Activated CD4-positive, alpha-beta T cell treated with anti-CD3 and anti-CD28 coated beads, Interleukin-2, amount 50 U/mL, for 24 hours (primary cell): ENCODE measurements at regions not wholly inside any gene's neighbourhood (a gene's known extent, or its start where the extent isn't known, plus 50 kb on each side); places are given as distances from the start of the nearest gene placed in this dataset.

ENCODE experiments used
- DNase-seq, 2 donors: peaks; one replicate each; pipeline ENCODE4 v3.0.0-alpha.2; 2020; ENCODE audit warnings: low read depth in 1 of 2, low spot score in 1 of 2

- DNase-seq, result no peak
These were observed 438.6 kb upstream of the MGMT start for GRCh38 chr10:129028451-129028850.

GRCh38 chr10:129029051-129029450 is 438.0 kb upstream of the MGMT start:
- no peak for DNase-seq

DNA sequence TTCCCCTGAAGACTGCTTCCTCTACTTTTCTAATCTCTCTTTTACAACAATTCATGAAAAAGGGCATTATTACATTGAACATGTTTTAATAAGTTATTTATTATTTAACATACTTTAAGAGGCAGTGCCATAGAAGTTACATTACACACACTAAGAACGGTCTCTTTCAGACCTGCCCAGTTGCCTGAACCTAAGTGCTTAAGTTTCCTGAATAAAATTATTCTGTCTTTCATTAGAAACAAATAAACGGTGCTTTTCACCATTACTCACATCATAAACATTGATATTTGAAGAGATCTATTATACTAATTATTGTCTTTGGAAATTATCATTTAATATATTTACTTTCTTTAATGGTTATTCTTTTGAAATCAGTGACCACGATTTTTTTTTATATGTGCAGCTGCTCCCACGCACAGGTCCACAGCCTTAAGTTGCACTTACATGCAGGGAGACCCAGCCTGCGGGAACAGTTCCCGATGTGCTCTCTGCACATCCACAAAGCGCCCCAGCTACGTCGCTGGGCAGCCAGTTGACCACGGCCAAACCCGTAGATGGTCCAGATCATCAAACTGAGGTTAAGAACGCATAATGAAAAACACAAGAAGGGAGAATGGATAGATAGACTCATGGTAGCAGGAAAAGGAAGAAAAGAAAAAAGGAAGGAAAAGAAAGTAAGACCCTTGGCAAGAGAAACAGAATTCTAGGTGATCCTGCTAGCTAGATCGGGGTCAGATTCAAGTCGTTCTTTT is 437.0 kb upstream of the MGMT start:
- DNase-seq, result no peak

- no peak for DNase-seq
These were observed 436.5 kb upstream of the MGMT start for GRCh38 chr10:129030603-129030895.

DNA sequence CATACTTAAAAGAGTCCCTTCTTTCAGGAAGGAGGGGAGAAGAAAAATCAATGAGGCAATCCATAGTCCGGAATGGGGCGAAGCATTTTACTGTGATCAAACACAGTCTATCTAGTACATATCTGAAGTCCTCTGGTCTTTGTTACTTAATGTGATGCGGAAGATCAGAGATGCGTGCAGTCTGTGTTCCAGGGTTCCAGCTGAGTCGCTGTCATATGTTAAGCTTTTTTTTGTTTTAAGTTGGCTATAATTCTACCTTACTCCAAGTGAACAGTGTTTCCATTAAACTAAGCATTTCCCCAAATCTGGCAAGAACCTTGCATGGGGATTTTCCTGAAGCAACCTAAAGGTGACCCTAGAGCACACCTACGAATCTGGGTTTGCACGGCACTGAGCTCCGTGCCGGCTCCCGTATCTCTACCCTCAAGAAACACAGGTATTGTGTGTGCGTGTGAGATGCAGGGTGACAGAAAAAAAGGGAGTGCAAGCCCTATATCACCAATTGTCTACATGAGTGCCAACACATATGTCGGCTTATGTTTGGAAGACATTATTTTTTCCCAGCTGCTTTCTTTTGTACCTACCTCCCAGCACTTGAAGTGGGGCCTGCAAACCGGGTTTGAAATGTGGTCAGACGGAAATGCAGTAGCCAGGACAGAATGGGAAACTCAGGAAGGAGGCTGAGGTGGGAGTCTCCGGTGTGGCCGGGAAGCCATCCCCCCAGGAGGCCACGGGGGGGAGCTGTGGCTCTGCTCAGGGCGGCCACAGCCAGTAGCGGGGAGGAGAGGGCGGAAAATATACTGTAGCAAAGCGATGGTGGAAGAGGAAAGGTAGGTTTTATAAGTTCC is 435.8 kb upstream of the MGMT start:
- DNase-seq, result peak; percentile 8 to 25

GRCh38 chr10:129031844-129032150 is 435.2 kb upstream of the MGMT start:
- no peak for DNase-seq

DNA sequence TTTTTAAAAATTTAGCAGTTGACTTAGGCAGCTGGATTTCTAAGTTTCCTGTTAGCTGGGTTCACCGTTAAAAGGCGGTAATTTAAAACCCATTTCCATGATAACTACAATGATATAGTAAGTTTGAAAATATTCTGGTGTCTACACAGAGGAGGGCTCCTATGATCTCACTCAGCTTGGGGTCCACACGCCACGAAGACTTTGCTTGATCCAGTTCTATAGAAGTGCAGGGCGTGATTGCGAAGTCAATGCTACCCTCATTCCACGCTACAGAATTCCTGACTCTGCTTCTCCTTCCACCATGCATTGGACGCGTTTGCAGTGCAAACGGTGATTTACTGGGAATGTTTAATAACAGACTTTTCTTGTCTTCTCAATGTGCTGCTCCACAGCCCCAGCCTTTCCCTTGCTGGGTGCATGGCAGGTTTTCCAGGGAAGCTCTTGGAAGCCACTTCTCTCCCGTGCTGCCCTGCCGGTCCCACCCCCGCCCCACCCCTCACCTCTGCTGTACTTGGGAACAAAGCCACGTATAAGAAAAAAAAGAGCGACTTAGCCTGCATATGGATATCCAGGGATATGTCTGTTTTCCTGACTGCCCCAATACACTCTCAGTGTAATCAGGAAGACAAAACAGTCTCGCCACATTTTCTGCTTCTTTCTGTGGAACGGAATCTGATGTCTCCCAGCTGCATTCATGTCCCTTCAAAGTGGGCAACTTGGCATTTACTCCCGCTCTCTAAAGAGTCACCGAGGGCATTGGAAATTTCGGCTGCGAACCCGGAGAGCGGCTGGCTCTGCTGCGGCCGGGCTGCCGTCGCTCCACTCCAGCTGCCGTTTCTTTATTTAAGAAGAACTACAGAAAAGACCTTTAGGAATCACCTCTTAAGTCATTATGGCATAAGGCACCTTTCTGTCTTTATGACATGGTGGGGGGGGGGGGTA is 434.4 kb upstream of the MGMT start:
- no peak for DNase-seq

DNA sequence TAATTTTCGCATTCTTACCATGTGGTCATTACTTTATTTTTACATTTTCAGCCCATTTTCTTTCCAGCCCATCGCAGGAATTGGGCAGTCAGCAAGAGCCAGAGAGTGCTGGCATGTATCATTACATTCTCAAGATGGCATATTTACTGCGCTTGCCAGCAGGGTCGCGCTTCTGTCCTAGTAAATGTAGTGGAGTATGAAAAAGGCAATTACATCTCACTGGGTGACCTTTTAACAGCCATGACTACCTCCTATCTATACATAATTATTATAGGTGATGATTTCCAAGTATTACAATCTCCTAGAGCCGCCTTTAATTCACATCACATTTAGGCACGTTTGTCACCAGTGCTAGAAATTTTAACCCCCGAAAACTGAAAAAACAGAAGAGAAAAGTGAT is 433.7 kb upstream of the MGMT start:
- DNase-seq, result no peak

GRCh38 chr10:129033790-129034272 is 433.2 kb upstream of the MGMT start:
- no peak for DNase-seq

DNA sequence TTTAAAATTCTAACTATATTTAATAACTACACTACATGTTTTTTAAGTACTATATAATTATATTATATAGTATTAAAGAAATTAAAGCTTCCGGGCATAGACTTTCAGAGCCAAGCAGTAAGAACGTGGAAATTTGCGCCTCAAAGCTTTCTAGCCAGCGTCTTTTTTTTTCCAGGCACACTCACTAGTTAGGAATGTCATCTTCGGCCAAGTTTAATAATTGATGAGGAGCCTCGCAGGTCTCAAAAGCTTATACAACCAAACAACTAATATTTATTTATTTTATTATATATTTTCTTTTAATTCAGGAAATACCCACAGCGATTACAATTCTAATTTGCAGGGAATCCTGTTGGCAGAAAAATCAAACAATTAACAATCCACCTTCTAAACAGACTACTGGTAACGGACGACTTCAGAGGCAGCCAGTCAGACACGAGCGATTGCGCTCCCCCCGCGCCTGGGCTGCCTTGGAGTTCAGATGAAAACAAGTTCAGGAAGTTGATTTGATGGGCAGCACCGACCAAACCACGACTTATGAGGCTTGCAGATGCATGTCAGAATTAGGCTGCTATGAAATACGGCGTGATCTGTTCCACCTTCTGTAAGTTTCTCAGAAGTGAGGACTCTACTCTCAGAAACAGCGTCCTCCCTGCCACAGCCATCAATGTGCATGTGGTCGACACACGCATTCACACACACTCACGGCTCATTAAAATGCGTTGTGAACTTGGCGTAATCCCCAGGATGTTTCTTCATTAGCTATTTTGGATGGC is 431.8 kb upstream of the MGMT start:
- DNase-seq, result peak in 1 of 2 donors; percentile 13

DNA sequence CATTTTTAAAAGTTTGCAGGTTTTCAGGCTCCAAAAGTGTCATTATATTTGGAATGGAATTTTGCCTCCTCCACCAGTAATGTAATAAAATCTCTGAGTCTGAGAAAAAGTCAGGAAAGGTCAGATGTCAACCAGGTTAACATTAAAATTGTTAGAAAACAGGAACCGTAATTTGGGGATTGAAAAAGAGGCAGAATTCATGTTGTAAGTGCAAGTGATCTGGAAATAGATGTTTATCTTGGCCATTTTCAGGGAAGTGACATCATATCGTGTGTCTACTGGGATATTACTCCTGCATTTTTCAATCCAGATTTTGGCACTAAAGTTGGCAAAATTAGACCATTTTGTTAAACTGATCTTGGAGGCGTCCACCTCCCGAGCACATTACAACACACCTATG is 428.5 kb upstream of the MGMT start:
- no peak for DNase-seq

DNA sequence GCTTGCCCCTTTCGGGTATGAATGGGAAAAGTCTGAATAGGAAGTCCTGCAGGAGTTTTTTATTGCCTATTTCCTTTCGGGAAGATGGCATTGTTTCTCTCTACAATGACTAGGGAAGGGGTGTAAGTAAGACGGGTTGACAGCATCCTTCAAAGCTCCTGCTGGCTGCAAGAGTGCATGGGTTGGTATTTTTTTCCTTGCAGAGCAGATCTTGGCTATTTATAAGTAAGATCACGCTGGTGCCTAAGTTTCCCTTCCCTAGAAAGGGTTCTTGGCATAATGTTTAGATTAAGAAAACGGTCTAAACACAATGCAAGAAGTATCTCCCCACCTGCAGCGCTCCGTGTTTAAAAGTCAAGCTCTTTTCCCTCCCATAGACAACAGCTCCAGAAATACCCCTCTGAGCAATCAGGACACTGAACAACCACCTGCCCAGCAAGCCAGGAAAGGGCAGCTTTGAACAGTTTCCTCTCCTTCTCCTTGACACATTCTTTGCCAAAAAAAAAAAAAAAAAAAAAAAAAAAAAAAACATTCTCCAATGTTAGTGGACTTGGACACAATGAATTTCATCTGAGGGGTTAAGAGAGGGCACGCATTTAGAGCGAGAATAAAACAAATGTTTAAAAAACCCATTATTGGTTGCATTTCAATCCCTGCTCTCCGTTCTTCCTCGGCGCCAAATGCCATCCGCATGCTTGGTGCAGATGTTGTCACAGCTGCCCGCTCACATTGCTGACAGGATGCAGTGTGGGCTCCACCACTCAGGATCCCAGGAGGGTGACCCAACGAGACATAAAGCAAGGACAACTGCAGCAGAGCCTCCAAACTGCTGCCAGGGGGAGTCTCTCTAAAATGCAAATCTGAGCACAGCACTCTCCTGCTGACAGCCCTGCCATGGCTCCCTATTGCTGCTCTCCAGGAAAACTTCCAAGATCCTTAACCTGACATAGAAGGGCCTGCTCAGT is 427.4 kb upstream of the MGMT start:
- DNase-seq, result no peak

- DNase-seq, result no peak
These were observed 426.7 kb upstream of the MGMT start for GRCh38 chr10:129040377-129040776.

DNA sequence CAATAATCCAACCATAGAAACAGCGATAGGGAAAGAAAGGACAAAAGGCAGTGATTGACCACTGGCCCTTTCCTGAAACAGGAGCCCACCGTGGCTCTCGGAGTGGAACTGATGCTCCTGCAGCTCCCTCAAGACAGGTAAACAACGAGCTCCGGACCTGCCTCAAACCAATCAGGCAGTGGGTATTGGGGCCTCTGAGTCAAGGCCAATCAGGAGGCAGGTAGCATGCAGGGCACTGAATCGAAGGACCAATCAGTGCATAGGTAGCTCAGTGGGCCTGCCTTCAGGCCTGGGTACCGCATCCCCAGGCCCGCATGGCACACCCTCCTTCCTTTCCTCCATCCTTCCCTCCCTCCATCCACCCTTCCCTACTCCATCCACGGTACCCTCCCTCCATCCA is 425.1 kb upstream of the MGMT start:
- DNase-seq, result no peak

- no peak for DNase-seq
These were observed 424.1 kb upstream of the MGMT start for GRCh38 chr10:129042776-129043595.

DNA sequence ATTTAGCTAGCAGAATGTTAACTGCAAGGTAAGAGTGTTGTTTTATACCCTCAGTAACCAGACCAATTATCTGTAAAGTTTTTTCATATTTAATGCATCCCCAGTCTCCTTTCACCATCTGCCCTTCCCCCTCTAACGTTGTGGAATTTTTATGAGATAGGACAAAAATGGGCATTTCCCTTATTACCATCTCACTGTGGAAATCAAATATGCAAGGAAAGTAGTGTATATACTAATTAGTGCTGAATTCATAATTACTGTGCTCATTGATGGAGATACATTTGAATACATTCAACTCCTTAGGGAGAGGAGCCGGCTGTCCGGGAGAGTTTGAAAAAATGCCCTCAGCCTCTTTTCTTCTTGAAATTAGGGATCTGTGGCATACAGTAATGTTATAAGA is 423.4 kb upstream of the MGMT start:
- no peak for DNase-seq

GRCh38 chr10:129045599-129045998 is 421.4 kb upstream of the MGMT start:
- no peak for DNase-seq

- DNase-seq, result no peak
These were observed 420.9 kb upstream of the MGMT start for GRCh38 chr10:129046065-129046681.
